Thoracic aorta (tissue), 2 donors: ENCODE measurements at regions not wholly inside any gene's neighbourhood (a gene's known extent, or its start where the extent isn't known, plus 50 kb on each side); places are given as distances from the start of the nearest gene placed in this dataset.

Source experiments
- ATAC-seq: fragments of 150-250 bp; one replicate; pipeline ENCODE4 v1.8.0; 2017; ENCODE audit warnings: low read depth; ENCODE audit not compliant: insufficient number of reproducible peaks, low FRiP score
- DNase-seq: peaks from one replicate; pipeline ENCODE4 v3.0.0-alpha.2; 2020; ENCODE audit warnings: low spot score
- H3K27ac ChIP-seq, 2 donors: fragments of 200-600 bp; sonication (generic); 1 replicate in 1 of 2; 2 replicates in 1 of 2; pipeline ENCODE4 v1.5.1; 2016; ENCODE audit warnings: mild to moderate bottlenecking in 2 of 2, moderate library complexity in 2 of 2
- H3K27me3 ChIP-seq: fragments of 200-600 bp; sonication (generic); replicated peaks from 2 replicates; pipeline ENCODE4 v1.6.0; 2016; ENCODE audit warnings: mild to moderate bottlenecking; ENCODE audit not compliant: insufficient read depth
- H3K36me3 ChIP-seq: fragments of 200-600 bp; sonication (generic); one replicate; pipeline ENCODE4 v1.5.1; 2016
- H3K4me1 ChIP-seq, 2 donors: fragments of 200-600 bp; sonication (generic); 1 replicate in 1 of 2; 2 replicates in 1 of 2; pipeline versions ENCODE4 v1.5.1 to v1.6.0; 2016; ENCODE audit warnings: low read depth in 2 of 2, mild to moderate bottlenecking in 1 of 2; ENCODE audit not compliant: control insufficient read depth in 1 of 2
- H3K4me3 ChIP-seq: fragments of 200-600 bp; sonication (generic); 2 replicates; pipeline ENCODE4 v1.5.1; 2016; ENCODE audit warnings: mild to moderate bottlenecking
- H3K9me3 ChIP-seq: fragments of 200-600 bp; sonication (generic); 2 replicates; pipeline ENCODE4 v1.5.1; 2016
- CTCF ChIP-seq: fragments of 200-600 bp; sonication (generic); IDR thresholded peaks from one replicate; pipeline ENCODE4 v1.5.1; 2019; ENCODE audit warnings: antibody characterized with exemption

- H3K9me3 ChIP-seq, result no peaks in the 10 kb centered on the region
- H3K36me3 ChIP-seq, result no peaks in the 10 kb centered on the region
- no peak for ATAC-seq
- DNase-seq, result peak; percentile 2
- TF ChIP-seq CTCF, result no peak
- peaks cover 13 to 39% of the 10 kb centered on the region in 2 donors for H3K4me1 ChIP-seq
- no peaks in the 10 kb centered on the region for H3K27me3 ChIP-seq
- peak overlapping the region in 1 of 2 donors; percentile 50 for H3K27ac ChIP-seq
- peak overlapping the region; percentile 2 for H3K4me3 ChIP-seq
These were observed 224.5 kb downstream of the PCDH18 start for GRCh38 chr4:137307806-137308205.

DNA sequence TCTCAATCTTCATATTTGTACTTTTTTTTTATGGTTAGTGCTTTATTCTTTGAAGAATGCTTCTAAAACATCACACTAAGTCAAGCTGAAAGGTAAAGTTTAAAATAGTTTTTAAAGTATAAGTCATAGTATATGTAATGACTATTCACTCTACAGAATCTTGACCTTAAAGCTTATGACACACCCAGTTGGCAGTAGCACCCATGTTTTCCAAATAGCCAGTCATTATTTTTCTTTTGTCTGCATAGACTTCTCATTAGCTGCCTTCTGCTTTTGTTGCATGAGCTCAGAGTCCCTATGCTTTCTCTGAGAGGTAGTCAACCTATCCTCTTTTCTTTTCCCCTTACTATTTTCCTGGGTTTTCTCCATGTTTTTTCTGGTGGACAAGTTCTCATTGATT is 231.5 kb downstream of the PCDH18 start:
- Histone ChIP-seq H3K4me3 (no peak overlapping the region), H3K27ac (no peak overlapping the region), H3K4me1 (no peaks in the 10 kb centered on the region), H3K9me3 (no peaks in the 10 kb centered on the region), H3K27me3 (no peaks in the 10 kb centered on the region), H3K36me3 (no peaks in the 10 kb centered on the region)
- DNase-seq, result no peak
- no peak for TF ChIP-seq CTCF
- no peak for ATAC-seq

- ATAC-seq, result no peak
- Histone ChIP-seq H3K27me3 (no peaks in the 10 kb centered on the region), H3K9me3 (no peaks in the 10 kb centered on the region), H3K36me3 (no peaks in the 10 kb centered on the region), H3K27ac (no peak overlapping the region), H3K4me1 (no peaks in the 10 kb centered on the region), H3K4me3 (no peak overlapping the region)
- TF ChIP-seq CTCF, result no peak
- DNase-seq, result no peak
These were observed 233.0 kb downstream of the PCDH18 start for GRCh38 chr4:137299281-137299680.

- Histone ChIP-seq H3K4me3 (no peak overlapping the region), H3K4me1 (peaks cover 0 to 4% of the 10 kb centered on the region in 2 donors), H3K9me3 (no peaks in the 10 kb centered on the region), H3K27me3 (no peaks in the 10 kb centered on the region), H3K36me3 (no peaks in the 10 kb centered on the region), H3K27ac (no peak overlapping the region)
- DNase-seq, result no peak
- TF ChIP-seq CTCF, result no peak
- no peak for ATAC-seq
These were observed 239.0 kb downstream of the PCDH18 start for GRCh38 chr4:137293281-137293680.

DNA sequence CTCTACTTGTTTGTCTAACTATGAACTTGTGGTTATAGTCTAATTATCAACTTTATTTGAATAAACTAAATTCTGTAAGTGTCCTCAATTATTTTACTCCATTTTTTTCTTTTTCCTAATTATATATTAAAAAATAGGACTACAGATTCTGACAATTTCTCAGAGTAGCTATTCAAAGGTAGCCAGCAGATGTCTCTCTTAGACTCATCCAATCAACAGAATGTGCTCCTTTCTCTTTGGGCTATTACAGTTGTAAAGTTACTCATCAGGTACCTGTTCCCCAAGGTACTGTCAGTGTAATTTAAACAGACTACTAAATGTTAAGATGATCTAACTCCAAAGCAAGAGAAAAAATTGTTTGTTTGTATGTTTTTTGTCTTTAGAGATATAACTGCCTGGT is 248.6 kb downstream of the PCDH18 start:
- no peaks in the 10 kb centered on the region for H3K4me1 ChIP-seq
- H3K27ac ChIP-seq, result no peak overlapping the region
- no peak for ATAC-seq
- no peaks in the 10 kb centered on the region for H3K27me3 ChIP-seq
- no peak overlapping the region for H3K4me3 ChIP-seq
- no peak for DNase-seq
- H3K9me3 ChIP-seq, result no peaks in the 10 kb centered on the region
- no peak for TF ChIP-seq CTCF
- H3K36me3 ChIP-seq, result no peaks in the 10 kb centered on the region
